ENCODE measurements at regions not wholly inside any gene's neighbourhood (a gene's known extent, or its start where the extent isn't known, plus 50 kb on each side); places are given as distances from the start of the nearest gene placed in this dataset.
"Not testable (repeated sequence)": the region's sequence is repeated elsewhere in the genome, so short reads cannot be mapped to it uniquely, and the experiment has no call there.

DNA sequence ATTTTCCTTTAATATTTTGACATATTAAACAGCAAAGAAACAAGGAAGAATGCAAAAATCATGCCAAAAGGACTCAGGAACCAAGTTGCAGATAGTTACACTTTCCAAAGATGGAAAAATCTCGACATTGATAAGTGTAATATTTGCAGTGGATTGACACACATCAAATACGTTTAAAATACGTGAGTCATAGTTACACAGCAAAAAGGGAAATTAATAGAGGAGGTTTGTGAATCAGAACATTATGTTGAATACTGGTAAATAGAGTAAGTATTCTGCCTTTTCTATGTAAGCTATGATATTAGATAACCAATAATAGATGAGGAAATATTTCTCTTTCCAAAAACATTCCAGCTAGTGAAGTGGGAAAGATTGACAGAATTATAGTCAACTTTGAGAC lies 1761.3 kb upstream of the IGFBP7 start:
- no peak for DNase-seq

- DNase-seq: no peak
Observed at GRCh38 chr4:58849026-58849425, 1738.8 kb upstream of the IGFBP7 start.

- DNase-seq: no peak
Observed at GRCh38 chr4:58843455-58843854, 1733.3 kb upstream of the IGFBP7 start.

- no peak for DNase-seq
Observed at GRCh38 chr4:58833126-58833525, 1722.9 kb upstream of the IGFBP7 start.

- no peak for DNase-seq
Observed at GRCh38 chr4:58825278-58825677, 1715.1 kb upstream of the IGFBP7 start.

GRCh38 chr4:58818560-58818959 lies 1708.4 kb upstream of the IGFBP7 start:
- not testable (repeated sequence) for DNase-seq

- no peak for DNase-seq
Observed at GRCh38 chr4:58809948-58810347, 1699.8 kb upstream of the IGFBP7 start.

GRCh38 chr4:58809366-58809765 lies 1699.2 kb upstream of the IGFBP7 start:
- no peak for DNase-seq

GRCh38 chr4:58808817-58809216 lies 1698.6 kb upstream of the IGFBP7 start:
- no peak for DNase-seq

- DNase-seq: no peak
Observed at GRCh38 chr4:58807843-58808615, 1697.8 kb upstream of the IGFBP7 start.

DNA sequence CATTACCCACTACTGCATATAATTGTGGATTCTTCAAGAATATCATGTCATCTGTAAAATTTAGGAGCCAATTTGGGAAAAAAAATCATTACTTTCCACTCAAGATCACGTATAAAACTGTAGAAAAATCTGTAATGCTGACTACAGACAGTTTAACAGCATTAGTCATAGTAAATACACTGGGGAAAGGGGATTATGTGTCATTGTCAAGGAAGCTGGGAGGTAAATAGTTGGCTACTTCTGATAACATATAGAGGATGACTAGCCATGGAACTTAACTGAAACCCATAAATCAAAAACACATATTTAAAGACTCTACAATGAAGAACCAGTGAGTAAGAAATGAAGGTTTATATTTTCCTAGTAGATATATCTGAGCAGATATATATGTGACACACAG lies 1666.4 kb upstream of the IGFBP7 start:
- DNase-seq: no peak

GRCh38 chr4:58767598-58767997 lies 1657.4 kb upstream of the IGFBP7 start:
- DNase-seq: no peak

GRCh38 chr4:58766763-58767162 lies 1656.6 kb upstream of the IGFBP7 start:
- DNase-seq: no peak

DNA sequence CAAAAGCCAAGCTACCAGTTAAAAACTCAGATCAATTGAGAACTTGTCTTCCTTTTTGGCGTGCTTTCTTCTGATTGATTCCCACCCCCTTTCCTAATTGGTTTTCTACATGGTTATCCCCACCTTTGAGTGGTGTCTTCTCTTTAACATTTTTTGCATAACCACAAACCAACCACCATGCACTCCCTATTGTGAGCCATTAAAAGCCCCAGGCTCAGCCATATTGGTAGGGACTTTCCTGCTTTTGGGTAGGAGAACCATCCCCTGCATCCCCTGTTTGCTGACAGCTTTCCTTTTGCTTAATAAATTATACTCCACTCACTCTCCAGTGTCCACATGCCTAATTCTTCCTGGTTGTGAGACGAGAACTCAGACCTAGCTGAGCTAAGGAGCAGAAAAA lies 1651.4 kb upstream of the IGFBP7 start:
- DNase-seq: no peak

- no peak for DNase-seq
Observed at GRCh38 chr4:58760737-58761136, 1650.6 kb upstream of the IGFBP7 start.

DNA sequence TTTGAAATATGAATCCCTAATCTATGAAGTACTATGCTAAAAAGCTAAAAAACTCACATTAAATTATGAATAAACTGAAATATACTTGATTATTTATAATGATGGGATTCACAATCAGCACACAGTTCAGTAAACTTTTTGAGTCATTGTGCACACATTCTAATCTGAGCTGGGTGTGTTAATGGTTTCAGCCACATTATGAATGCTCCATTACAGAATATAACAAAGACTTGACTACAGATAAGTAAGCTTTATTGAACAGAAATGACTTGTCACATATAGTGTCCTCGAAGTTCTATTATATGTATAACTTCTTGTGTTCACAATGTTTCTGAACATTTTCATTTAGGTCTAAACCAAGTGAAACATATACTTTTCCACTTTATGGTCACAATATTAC lies 1649.9 kb upstream of the IGFBP7 start:
- DNase-seq: no peak

DNA sequence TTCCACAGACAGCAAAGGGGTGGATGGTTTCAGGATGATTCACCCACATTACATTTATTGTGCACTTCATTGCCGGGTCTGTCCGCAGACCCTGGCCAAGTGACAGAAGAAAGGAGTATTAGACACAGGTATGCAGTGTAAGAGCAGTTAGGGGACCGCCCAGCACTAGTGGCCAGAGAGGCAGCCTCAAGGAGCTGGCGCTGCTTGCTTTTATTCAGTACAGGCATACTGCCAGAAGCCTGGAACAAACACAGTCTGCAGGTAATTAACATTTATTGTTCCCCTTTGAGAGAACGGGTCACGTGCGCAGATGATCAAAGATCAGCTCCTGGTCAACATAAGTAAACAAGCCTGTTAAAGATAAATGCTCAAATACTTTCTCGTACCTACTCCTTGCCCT lies 1639.0 kb upstream of the IGFBP7 start:
- no peak for DNase-seq

GRCh38 chr4:58740897-58741296 lies 1630.7 kb upstream of the IGFBP7 start:
- no peak for DNase-seq

GRCh38 chr4:58739275-58739674 lies 1629.1 kb upstream of the IGFBP7 start:
- no peak for DNase-seq

DNA sequence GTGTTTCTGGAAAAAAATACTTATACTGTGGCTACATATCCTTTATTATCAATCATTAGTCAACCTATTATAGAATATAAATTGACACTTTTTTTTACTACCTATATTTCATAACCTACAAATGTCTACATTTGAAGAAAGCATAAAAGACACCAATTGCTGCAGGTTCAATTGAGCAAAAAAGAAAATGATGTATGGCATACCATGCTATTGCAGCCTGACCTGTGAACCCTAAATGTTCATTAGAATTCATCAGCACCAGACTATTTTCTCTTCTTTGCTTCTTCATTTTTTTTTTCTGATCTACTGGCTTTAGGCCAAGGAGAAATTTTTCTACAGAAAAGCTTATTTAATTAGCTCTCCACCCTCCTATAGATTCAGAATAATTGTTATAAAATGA lies 1628.2 kb upstream of the IGFBP7 start:
- DNase-seq: no peak

- DNase-seq: no peak
Observed at GRCh38 chr4:58734030-58734674, 1624.0 kb upstream of the IGFBP7 start.

GRCh38 chr4:58732973-58733372 lies 1622.8 kb upstream of the IGFBP7 start:
- DNase-seq: no peak

DNA sequence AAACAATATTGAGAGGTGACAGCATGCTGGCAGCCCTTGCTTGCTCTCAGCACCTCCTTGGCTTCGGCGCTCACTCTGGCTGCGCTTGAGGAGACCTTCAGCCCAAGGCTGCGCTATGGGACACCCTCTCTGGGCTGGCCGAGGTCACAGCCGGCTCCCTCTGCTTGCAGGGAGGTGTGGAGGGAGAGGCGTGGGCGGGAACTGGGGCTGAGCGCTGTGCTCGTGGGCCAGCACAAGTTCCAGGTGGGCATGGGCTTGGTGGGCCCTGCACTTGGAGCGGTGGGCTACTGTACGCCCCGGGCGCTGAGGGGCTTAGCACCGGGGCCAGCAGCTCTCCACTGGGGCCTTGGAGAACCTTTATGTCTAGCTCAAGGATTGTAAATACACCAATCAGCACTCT lies 1613.8 kb upstream of the IGFBP7 start:
- no peak for DNase-seq

DNA sequence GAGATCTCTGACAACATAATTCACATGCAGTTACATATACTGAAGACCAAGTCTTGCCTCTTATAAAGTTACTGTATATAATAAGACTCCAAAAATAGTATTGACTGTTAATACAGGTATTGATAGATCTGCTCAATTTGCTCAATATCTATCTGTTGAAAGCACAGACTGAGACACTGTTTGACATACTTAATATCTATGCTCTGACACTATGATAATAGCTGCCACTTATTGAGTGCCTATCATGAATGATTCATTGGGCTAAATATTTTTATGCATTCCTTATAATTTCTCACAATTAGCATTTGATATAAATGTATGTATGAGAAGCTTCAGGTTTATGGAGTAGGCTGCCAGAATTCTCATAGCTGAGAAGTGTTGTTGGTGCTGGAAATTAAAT lies 1600.9 kb upstream of the IGFBP7 start:
- no peak for DNase-seq

DNA sequence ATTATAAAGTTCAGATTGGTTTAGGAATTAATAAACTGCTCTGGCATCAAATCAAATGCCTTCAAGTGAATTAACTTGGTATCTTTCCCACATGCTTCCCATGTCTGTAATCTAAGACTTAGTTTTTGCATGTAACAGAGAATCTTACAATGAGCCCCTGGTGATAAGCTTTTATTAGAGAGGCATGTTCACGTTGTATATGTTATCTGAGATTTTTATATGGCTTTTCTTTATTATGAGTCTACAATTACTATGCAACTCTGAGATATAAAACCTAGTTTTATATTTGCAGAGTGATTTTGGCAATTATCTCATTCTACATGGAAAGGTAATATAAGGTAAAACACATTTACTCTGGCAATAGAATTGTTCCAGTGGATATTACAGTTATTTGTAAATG lies 1578.4 kb upstream of the IGFBP7 start:
- DNase-seq: no peak

All from HCEC 1CT (cell line).